ENCODE measurements at regions not wholly inside any gene's neighbourhood (a gene's known extent, or its start where the extent isn't known, plus 50 kb on each side); places are given as distances from the start of the nearest gene placed in this dataset.

GRCh38 chr10:36198322-36198721 is 556.2 kb upstream of the FZD8 start:
- TF ChIP-seq, protein P1, sequence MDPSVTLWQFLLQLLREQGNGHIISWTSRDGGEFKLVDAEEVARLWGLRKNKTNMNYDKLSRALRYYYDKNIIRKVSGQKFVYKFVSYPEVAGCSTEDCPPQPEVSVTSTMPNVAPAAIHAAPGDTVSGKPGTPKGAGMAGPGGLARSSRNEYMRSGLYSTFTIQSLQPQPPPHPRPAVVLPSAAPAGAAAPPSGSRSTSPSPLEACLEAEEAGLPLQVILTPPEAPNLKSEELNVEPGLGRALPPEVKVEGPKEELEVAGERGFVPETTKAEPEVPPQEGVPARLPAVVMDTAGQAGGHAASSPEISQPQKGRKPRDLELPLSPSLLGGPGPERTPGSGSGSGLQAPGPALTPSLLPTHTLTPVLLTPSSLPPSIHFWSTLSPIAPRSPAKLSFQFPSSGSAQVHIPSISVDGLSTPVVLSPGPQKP (IDR thresholded peaks at IDR 0.05; ENCODE audit: borderline replicate concordance, low read depth, low read length): no peak
- TF ChIP-seq MAZ (IDR thresholded peaks at IDR 0.05; ENCODE audit: borderline replicate concordance, low read depth, low read length): no peak
- TF ChIP-seq, protein P2, sequence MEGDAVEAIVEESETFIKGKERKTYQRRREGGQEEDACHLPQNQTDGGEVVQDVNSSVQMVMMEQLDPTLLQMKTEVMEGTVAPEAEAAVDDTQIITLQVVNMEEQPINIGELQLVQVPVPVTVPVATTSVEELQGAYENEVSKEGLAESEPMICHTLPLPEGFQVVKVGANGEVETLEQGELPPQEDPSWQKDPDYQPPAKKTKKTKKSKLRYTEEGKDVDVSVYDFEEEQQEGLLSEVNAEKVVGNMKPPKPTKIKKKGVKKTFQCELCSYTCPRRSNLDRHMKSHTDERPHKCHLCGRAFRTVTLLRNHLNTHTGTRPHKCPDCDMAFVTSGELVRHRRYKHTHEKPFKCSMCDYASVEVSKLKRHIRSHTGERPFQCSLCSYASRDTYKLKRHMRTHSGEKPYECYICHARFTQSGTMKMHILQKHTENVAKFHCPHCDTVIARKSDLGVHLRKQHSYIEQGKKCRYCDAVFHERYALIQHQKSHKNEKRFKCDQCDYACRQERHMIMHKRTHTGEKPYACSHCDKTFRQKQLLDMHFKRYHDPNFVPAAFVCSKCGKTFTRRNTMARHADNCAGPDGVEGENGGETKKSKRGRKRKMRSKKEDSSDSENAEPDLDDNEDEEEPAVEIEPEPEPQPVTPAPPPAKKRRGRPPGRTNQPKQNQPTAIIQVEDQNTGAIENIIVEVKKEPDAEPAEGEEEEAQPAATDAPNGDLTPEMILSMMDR (conservative IDR thresholded peaks at IDR 0.05; ENCODE audit: low read depth, low read length): no peak
- no peak for TF ChIP-seq SMC3 (IDR thresholded peaks at IDR 0.05; ENCODE audit: low read depth, low read length)
- no peak for TF ChIP-seq FOS (IDR thresholded peaks at IDR 0.05; ENCODE audit: low read depth, low read length)
- TF ChIP-seq, protein P3, sequence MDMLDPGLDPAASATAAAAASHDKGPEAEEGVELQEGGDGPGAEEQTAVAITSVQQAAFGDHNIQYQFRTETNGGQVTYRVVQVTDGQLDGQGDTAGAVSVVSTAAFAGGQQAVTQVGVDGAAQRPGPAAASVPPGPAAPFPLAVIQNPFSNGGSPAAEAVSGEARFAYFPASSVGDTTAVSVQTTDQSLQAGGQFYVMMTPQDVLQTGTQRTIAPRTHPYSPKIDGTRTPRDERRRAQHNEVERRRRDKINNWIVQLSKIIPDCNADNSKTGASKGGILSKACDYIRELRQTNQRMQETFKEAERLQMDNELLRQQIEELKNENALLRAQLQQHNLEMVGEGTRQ (IDR thresholded peaks at IDR 0.05; ENCODE audit: low read depth, low read length): no peak
- TF ChIP-seq POLR2A (IDR thresholded peaks at IDR 0.05; ENCODE audit: low read depth, low read length): no peak
- TF ChIP-seq MAFK (IDR thresholded peaks at IDR 0.05; ENCODE audit: low read depth, low read length): no peak
- TF ChIP-seq NFE2L2 (IDR thresholded peaks at IDR 0.05; ENCODE audit: low read depth, low read length): no peak
- intact Hi-C loops (cut with micrococcal nuclease) (no loop called here), dilution Hi-C loops (cut with HindIII; ENCODE audit: low sequenced_read_pairs, unreplicated experiment) (no loop called here), in situ Hi-C loops (cut with MboI; ENCODE audit: low sequenced_read_pairs) (no loop called here)
- DNase-seq: no peak
- no peak for ATAC-seq (ENCODE audit: low read depth)
- H4K91ac ChIP-seq (ENCODE audit: insufficient read depth, low read depth, low read length): no peak overlapping the region
- no peak overlapping the region for H3K4me2 ChIP-seq (ENCODE audit: low read depth, low read length)
- H3K56ac ChIP-seq (ENCODE audit: extremely low read depth, insufficient read depth, low read length): no peak overlapping the region
- H4K5ac ChIP-seq (ENCODE audit: low read depth, low read length): no peak overlapping the region
- no peak overlapping the region for H2BK15ac ChIP-seq (ENCODE audit: low read depth, low read length)
- no peak overlapping the region for H2AFZ ChIP-seq (replicated peaks; ENCODE audit: low read length, poor library complexity)
- no peak overlapping the region for H3K27ac ChIP-seq (ENCODE audit: insufficient read depth, low read length)
- H2BK5ac ChIP-seq (ENCODE audit: low read depth, low read length, poor library complexity, severe bottlenecking): no peak overlapping the region
- CTCF ChIA-PET: no interaction called here
- H2AK9ac ChIP-seq (replicated peaks; ENCODE audit: low read depth, low read length, poor library complexity): no peak overlapping the region
- H3K4me3 ChIP-seq (ENCODE audit: insufficient read depth, low read depth, low read length): no peak overlapping the region
- H3K23ac ChIP-seq (ENCODE audit: low read depth, low read length): no peak overlapping the region
- no peaks in the 10 kb centered on the region for H4K20me1 ChIP-seq (ENCODE audit: insufficient read depth, low read length)
- no peak overlapping the region for H4K8ac ChIP-seq (ENCODE audit: low read depth in 2 of 2, low read length in 2 of 2)
- no peaks in the 10 kb centered on the region for H3K9me3 ChIP-seq (ENCODE audit: control insufficient read depth, insufficient read depth, low read length)
- no peak overlapping the region for H2BK120ac ChIP-seq (ENCODE audit: low read depth, low read length)
- H3K4me1 ChIP-seq (ENCODE audit: control insufficient read depth, insufficient read depth, low read length): no peaks in the 10 kb centered on the region
- BruUV-seq (replicated peaks): no TSS peak
- no peak overlapping the region for H3K9ac ChIP-seq (ENCODE audit: low read depth, low read length)
- H3K27me3 ChIP-seq (ENCODE audit: control insufficient read depth, insufficient read depth, low read length): no peaks in the 10 kb centered on the region
- no peak overlapping the region for H3K14ac ChIP-seq (replicated peaks; ENCODE audit: low read depth, low read length)
- H3K18ac ChIP-seq (ENCODE audit: low read depth, low read length): no peak overlapping the region
- no peaks in the 10 kb centered on the region for H3K36me3 ChIP-seq (ENCODE audit: control insufficient read depth, insufficient read depth, low read length)
- H2BK20ac ChIP-seq (ENCODE audit: low read depth, low read length): no peak overlapping the region
- no peak overlapping the region for H3K4ac ChIP-seq (ENCODE audit: low read depth, low read length)
- H2AK5ac ChIP-seq (ENCODE audit: low read depth, low read length): no peak overlapping the region
- H3K9me1 ChIP-seq (ENCODE audit: insufficient read depth, low read length): no peaks in the 10 kb centered on the region
- POLR2A ChIA-PET (ENCODE audit: unreplicated experiment): no interaction called here
- no peaks in the 10 kb centered on the region for H3K79me1 ChIP-seq (ENCODE audit: low read depth in 1 of 2, low read length in 2 of 2)

Data from IMR-90 (cell line).